ENCODE measurements at regions not wholly inside any gene's neighbourhood (a gene's known extent, or its start where the extent isn't known, plus 50 kb on each side); places are given as distances from the start of the nearest gene placed in this dataset.

- no peak for DNase-seq (ENCODE audit: low read depth in 1 of 2, low spot score in 1 of 2)
These were observed 801.6 kb upstream of the RBFOX1 start for GRCh38 chr16:6531067-6531466.

DNA sequence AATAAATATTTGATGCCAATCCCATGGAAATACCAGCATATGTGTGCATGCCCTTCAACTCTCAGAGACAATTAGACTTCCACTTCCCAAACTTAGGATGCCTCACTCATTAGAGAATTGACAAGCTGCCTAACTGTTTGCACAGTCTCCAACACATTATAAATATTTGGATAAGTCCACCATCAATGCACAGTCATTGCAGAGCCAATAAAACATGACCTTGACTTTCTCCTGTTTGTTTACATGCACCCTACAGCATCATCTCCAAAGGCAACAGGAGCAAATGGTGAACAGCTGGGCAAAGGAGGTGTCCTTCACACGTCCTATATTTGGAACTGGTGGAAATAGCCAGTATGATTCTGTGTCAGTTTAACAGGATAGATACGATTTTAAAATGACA is 804.4 kb upstream of the RBFOX1 start:
- no peak for DNase-seq (ENCODE audit: low read depth in 1 of 2, low spot score in 1 of 2)

DNA sequence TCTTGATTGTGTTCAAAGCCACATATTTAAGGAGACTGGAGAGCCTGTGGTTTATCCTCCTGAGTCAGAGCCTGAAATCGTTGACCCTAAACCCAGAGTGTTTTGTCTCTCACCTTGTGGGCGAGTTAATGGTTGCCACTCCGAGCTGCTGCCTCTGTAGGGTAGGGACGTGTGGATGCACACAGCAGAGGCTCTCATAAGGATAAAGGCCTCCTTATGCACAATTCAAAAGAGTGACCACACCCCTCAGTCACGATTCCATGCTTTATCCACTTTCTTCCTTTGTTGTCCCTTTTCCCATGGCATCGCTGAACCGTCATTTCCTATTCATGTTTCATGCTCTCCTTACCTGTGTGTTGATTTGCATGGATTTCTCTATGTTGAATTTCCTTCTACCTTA is 805.0 kb upstream of the RBFOX1 start:
- no peak for DNase-seq (ENCODE audit: low read depth in 1 of 2, low spot score in 1 of 2)

DNA sequence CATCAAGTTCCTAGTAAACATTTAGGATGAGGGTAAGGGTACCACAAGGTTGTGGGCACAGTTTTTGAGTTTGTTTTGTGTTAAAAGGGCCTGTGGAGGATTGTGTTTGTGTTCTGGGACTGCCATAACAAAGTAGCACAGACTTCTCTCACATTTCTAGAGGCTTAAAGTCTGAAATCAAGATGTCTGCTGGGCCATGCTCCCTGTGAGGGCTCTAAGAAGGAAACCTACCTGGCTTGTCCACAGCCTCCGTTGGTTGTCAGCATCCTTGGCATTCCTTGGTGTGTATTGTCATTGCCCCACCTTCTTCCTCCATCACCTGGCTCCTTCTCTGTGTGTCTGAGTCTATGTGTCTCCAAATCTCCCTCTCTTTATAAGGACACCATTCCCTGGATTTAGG is 808.1 kb upstream of the RBFOX1 start:
- DNase-seq (ENCODE audit: low read depth in 1 of 2, low spot score in 1 of 2) = no peak

DNA sequence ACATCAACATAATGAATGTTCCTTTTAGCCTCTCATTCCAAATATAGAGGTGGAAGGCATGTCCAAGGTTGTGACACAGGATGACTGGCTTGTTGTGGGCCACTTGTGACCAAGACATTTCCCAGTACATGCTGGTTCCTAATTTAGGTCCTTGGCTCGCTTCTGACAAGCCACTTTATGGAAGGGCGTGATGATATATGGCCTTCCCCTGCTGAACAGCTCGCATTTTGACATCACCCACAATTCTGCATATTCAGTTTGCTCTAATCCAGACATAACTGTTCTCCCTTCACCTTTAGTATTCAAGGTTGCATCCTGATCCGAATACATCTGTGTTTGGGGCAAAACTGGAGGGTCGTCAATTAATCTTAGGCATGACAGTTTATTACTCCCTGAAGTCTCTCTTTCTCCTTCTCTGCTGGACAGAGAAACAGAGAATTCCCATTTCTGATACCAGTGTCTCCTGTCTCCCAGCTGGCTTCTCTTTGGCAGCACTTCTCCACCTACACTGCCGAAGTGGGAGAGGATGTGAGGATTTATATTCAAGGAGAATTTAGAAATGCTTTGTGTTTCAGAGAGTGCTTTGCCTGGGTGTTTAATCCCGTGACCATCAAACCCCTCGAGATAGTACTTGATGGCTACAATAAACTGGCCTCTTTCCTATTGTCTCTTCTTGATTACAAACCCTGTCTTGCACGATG is 815.5 kb upstream of the RBFOX1 start:
- no peak for DNase-seq (ENCODE audit: low read depth in 1 of 2, low spot score in 1 of 2)

DNA sequence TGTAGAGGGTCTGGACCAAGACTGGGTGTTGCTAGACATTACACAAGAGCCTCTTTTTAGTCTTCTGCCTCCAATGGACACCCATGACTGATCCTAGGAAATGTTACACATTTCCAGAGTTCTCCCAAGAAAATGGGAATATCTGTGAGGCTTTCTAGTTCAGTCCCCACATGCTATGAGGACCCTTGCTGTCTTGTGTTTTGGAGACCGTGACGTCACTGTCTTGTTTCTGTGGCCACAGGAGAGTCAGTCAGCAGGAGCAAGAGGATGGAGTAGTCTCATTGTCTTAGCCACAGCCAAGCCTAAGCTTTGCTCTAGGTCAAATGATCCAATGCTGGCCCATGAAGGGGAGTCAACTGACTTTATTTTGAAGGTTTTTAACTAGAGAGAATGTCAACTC is 820.1 kb upstream of the RBFOX1 start:
- no peak for DNase-seq (ENCODE audit: low read depth in 1 of 2, low spot score in 1 of 2)

- no peak for DNase-seq (ENCODE audit: low read depth in 1 of 2, low spot score in 1 of 2)
These were observed 822.4 kb upstream of the RBFOX1 start for GRCh38 chr16:6510261-6510660.

DNA sequence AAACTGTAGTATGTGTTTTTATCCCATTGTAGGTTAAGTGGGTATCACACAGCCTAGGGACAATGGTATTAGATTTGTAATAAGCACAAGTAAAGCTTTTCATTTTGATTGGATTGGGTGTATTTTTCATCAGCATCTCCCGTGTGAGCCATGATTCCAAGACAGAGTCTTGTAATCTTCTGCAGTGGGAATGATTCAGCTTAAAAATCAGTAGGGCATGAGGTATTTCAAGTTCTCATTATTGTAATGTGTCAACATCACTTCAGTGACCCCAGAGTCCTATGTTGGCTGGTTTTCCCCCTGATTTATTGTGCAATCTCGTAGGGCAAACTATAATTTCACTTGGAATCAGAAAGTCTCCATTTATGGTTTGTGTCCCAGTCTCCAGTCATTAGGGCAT is 833.2 kb upstream of the RBFOX1 start:
- no peak for DNase-seq (ENCODE audit: low read depth in 1 of 2, low spot score in 1 of 2)

DNA sequence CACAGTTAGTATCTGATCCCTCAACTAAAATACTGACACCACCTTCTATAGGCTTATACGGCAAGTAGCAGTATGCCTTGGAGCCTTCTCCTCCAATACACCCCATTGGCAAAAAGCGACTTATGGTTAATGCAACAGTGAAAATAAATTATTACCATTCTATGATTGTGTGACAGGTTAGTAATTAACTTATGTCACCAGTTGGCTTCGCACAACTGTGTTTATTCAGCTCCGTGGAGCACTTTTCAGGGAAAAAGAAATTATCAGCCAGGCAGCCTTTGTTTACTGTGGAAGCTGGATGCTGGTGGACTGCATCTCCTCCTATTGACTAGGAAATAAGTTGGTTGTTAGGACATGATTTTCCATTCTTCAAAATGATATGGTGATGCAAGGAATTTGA is 833.8 kb upstream of the RBFOX1 start:
- no peak for DNase-seq (ENCODE audit: low read depth in 1 of 2, low spot score in 1 of 2)

DNA sequence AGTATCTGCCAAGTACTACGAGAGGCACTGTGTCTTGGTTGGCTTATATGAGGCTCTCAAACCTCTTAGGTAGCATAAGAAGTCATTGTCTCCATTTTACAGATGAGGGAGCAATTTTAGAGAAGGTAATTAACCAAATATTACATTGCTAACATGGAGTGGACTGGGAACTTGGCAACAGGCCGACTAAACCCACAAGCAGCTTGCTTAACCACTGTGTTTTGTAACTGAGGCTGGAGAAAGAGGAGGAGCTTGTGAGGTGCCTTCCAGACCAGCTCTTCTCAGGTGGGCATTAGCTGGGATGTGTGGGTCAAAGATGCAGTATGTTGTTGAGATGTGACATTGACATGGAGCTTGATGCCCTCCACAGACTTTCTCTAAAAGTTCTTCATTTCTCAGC is 835.6 kb upstream of the RBFOX1 start:
- no peak for DNase-seq (ENCODE audit: low read depth in 1 of 2, low spot score in 1 of 2)

GRCh38 chr16:6495486-6496210 is 837.0 kb upstream of the RBFOX1 start:
- DNase-seq (ENCODE audit: low read depth in 1 of 2, low spot score in 1 of 2) = no peak

- DNase-seq (ENCODE audit: low read depth in 1 of 2, low spot score in 1 of 2) = no peak
These were observed 837.9 kb upstream of the RBFOX1 start for GRCh38 chr16:6494716-6495115.

DNA sequence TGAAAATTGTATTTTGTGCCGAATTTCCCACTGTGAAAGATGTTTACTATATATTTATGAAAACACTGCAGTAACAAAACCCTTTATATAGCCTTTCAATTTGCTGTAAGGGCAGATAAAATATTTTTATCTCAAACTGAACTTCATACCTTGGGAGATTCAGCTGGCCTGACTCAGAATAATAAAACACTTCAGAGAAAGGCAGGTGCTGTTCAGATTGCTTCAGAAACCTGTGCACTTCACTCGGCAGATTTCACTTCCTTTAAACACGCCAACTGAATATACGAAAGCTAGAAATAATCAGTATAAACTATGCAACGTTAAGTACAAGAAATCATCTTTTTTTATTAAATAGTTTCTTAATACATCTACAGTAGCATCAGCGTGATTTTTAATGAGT is 839.1 kb upstream of the RBFOX1 start:
- no peak for DNase-seq (ENCODE audit: low read depth in 1 of 2, low spot score in 1 of 2)

DNA sequence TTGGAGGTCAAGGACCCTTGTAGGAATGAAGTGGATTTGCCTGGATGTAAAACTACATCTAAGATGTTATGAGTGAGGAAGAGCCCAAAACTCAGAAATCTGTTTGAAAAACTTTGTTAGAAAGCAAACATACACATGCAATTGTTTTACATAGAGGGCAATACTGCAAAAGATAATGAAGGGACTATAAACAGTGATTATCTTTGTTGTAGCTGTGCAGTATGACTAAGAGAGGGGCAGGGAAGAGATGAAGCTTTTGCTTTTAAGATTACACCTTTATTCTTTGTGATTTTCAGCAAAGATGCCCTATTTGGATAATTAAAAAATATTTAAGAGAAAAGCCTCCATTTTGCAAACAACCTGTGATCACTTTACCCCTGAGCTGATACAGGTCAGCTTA is 839.9 kb upstream of the RBFOX1 start:
- DNase-seq (ENCODE audit: low read depth in 1 of 2, low spot score in 1 of 2) = no peak

- no peak for DNase-seq (ENCODE audit: low read depth in 1 of 2, low spot score in 1 of 2)
These were observed 847.7 kb upstream of the RBFOX1 start for GRCh38 chr16:6484935-6485334.

DNA sequence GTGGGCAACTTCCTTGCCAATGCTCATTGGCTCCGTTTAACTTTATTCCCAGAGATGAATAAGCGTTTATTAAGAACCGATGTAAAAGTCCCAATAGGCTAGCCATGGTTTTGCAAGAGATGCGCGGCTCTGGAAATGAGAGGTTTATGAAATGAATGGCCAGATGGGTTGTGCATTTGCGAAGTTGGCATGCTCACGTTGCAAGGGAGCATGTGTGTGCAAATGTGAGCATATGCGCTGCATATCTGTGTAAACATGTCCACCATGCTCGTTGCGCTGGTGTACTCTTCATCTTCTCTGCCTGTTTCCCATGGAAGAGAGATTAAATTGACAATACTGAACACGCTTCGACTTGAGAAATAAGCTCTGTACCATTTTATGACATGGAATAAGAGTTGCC is 848.6 kb upstream of the RBFOX1 start:
- no peak for DNase-seq (ENCODE audit: low read depth in 1 of 2, low spot score in 1 of 2)

DNA sequence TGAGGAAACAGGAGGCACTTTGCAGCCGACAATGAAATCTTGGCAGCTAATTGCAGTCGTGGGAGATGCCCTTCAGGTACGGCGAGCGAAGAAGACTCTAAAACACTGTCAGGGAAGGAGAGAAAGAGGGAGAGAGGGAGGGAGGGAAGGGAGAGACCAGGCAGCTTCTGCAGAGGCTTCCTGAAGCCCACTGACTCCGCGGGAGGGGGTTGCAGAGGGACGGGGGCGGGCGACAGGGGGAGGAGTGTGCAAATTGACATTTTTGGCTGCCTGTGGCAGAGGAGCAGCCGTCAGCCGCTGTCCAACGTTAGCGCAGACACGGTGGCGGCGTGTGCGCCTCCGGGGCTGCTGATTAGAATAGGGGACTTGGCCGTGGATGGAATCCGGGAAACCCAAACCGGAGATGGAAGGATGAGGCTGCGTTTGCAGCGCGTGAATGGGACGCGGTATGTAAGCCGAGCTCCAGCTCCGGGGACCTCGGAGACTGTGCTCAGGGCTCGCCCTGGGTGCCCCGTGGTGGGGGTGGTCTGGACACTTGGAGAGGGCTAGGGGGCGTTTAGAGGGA is 849.1 kb upstream of the RBFOX1 start:
- no peak for DNase-seq (ENCODE audit: low read depth in 1 of 2, low spot score in 1 of 2)

DNA sequence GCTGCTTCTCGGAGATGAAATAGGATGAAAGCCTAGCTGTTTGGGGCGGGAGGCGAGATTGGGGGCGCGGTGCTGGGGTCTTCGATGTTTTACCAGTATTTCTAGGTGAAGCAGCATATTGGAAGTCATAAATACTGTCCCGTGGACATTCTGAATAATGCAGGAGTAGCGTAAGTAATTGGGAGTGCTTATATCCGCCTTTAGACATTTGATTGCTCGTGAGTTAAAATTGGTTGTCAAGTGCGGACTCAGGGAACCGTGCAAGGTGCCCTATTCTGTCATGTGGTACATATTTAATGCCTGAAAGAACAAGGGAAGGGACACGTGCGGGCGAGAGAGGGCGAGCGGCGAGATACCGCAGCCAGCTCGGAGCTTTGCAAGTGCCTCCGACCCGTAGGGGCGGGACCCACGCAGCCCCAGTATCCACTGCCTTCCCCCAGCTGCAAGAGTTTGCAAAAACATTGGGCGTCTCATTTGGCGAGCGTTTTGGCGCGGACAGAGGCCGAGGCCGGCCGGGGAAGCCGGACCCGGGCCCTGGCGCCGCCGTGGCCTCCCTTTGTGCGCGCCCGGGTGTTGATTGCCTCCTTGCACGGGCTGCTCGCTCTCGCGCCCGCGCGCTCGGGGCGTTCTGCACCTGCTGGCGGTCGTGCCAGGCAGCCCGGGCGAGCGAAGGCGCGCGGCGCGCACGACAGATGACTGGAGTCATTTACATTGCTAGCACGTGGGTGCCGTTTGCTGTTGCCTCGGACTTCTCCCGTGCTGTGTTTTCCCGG is 849.8 kb upstream of the RBFOX1 start:
- DNase-seq (ENCODE audit: low read depth in 1 of 2, low spot score in 1 of 2) = no peak

DNA sequence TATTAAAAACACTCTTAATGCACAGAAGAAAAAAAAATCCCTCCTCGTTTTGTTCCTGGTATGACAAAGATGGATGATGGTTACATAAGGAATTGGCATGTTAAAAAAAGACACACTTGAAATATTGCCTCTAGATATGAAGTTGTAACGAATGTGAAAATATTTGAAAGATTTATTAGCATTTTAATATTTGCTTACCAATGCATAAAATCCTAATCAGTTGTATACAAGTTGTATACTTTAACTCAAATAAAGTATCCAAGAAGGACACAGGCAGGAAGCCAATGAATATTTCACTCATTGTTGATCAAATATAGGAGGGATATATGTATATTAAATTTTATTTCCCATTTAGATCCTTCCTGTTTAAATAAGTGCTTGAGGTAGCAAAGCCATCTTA is 850.8 kb upstream of the RBFOX1 start:
- DNase-seq (ENCODE audit: low read depth in 1 of 2, low spot score in 1 of 2) = no peak

DNA sequence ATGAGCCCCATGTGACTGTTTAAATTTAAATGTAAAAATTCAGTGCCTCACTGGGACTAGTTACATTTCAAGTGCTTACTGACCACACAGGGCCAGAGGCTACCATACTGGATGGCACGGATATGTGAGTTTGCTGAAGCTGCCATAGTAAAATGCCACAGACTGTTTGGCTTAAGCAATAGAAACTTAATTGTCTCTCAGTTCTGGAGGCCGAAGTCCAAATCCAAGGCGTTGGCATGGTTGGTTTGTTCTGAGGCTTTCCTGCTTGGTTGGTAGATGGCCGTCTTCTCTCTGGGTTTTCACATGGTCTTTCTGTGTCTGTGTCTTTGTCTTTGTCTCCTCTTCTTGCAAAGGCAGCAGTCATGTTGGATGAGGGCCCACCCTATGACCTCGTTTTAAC is 878.9 kb upstream of the RBFOX1 start:
- DNase-seq (ENCODE audit: low read depth in 1 of 2, low spot score in 1 of 2) = no peak

GRCh38 chr16:6447021-6447790 is 885.4 kb upstream of the RBFOX1 start:
- DNase-seq (ENCODE audit: low read depth in 1 of 2, low spot score in 1 of 2) = no peak

All from activated CD4-positive, alpha-beta T cell treated with anti-CD3 and anti-CD28 coated beads, Interleukin-2, amount 50 U/mL, for 24 hours (primary cell).